Neural progenitor cell (in vitro differentiated cells): ENCODE measurements at regions not wholly inside any gene's neighbourhood (a gene's known extent, or its start where the extent isn't known, plus 50 kb on each side); places are given as distances from the start of the nearest gene placed in this dataset.
"Not testable (repeated sequence)": the region's sequence is repeated elsewhere in the genome, so short reads cannot be mapped to it uniquely, and the experiment has no call there.

Experiments used
- EZH2 ChIP-seq: fragments of 200-600 bp; sonication (generic); IDR thresholded peaks from 2 replicates; pipeline ENCODE4 v1.6.1; 2017; ENCODE audit warnings: antibody characterized with exemption, mild to moderate bottlenecking, moderate library complexity
- TF ChIP-seq, protein P1 (sequence below): fragments of 200-600 bp; sonication (generic); IDR thresholded peaks from 2 replicates; pipeline ENCODE4 v1.5.1; 2017; ENCODE audit warnings: antibody characterized with exemption, mild to moderate bottlenecking

DNA sequence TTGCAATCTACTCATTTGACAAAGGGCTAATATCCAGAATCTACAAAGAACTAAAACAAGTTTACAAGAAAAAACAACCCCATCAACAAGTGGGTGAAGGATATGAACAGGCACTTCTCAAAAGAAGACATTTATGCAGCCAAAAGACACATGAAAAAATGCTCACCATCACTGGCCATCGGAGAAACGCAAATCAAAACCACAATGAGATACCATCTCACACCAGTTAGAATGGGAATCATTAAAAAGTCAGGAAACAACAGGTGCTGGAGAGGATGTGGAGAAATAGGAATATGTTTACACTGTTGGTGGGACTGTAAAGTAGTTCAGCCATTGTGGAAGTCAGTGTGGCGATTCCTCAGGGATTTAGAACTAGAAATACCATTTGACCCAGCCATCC lies 336.5 kb downstream of the NR2F2 start:
- TF ChIP-seq, protein P1, sequence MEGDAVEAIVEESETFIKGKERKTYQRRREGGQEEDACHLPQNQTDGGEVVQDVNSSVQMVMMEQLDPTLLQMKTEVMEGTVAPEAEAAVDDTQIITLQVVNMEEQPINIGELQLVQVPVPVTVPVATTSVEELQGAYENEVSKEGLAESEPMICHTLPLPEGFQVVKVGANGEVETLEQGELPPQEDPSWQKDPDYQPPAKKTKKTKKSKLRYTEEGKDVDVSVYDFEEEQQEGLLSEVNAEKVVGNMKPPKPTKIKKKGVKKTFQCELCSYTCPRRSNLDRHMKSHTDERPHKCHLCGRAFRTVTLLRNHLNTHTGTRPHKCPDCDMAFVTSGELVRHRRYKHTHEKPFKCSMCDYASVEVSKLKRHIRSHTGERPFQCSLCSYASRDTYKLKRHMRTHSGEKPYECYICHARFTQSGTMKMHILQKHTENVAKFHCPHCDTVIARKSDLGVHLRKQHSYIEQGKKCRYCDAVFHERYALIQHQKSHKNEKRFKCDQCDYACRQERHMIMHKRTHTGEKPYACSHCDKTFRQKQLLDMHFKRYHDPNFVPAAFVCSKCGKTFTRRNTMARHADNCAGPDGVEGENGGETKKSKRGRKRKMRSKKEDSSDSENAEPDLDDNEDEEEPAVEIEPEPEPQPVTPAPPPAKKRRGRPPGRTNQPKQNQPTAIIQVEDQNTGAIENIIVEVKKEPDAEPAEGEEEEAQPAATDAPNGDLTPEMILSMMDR = not testable (repeated sequence)
- TF ChIP-seq EZH2 = not testable (repeated sequence)
